H1 (cell line): ENCODE measurements at regions not wholly inside any gene's neighbourhood (a gene's known extent, or its start where the extent isn't known, plus 50 kb on each side); places are given as distances from the start of the nearest gene placed in this dataset.

Experiments used
- CTCF ChIA-PET: fragments of 300-600 bp; sonication (Branson Sonifier 250); formaldehyde crosslinking; loops from one replicate; lab custom pipeline; 2021; ENCODE audit not compliant: partially characterized antibody; lab: Charles Lee
- POLR2A ChIA-PET: fragments of 300-600 bp; sonication (Branson Sonifier 250); formaldehyde crosslinking; loops from one replicate; lab custom pipeline; 2021; ENCODE audit warnings: inconsistent platforms; ENCODE audit not compliant: partially characterized antibody; lab: Charles Lee
- DNase-seq, 2 experiments: peaks; one replicate each; pipeline versions ENCODE4 v3.0.0 to v3.0.0-alpha.2; 2010 to 2022; ENCODE audit warnings: low spot score in 2 of 2, low read depth in 1 of 2, mixed read lengths in 1 of 2
- FAIRE-seq: peaks from 2 replicates; lab custom pipeline; 2011; peaks lifted over from hg19 to GRCh38; lab: Jason Lieb, UNC
- H2AFZ ChIP-seq: 2 replicates; pipeline ENCODE4 v1.8.1; 2012; ENCODE audit warnings: low read length, inconsistent platforms
- H2AK5ac ChIP-seq: 2 replicates; pipeline ENCODE4 v1.6.1; 2013; ENCODE audit warnings: low read depth, low read length
- H2BK120ac ChIP-seq: replicated peaks from 2 replicates; pipeline ENCODE3; 2013; ENCODE audit warnings: low read depth, low read length, inconsistent platforms
- H2BK12ac ChIP-seq: 2 replicates; pipeline ENCODE4 v1.6.1; 2013; ENCODE audit warnings: low read depth, low read length
- H2BK15ac ChIP-seq: 2 replicates; pipeline ENCODE4 v1.6.1; 2013; ENCODE audit warnings: low read length
- H2BK20ac ChIP-seq: 2 replicates; pipeline ENCODE4 v1.6.1; 2013; ENCODE audit warnings: low read length
- H2BK5ac ChIP-seq: 2 replicates; pipeline ENCODE4 v1.6.1; 2013; ENCODE audit warnings: low read depth, low read length
- H3K14ac ChIP-seq: 2 replicates; pipeline ENCODE4 v1.6.1; 2013; ENCODE audit warnings: inconsistent platforms; ENCODE audit not compliant: insufficient read length
- H3K18ac ChIP-seq: 2 replicates; pipeline ENCODE4 v1.6.1; 2013; ENCODE audit warnings: low read length; ENCODE audit errors: extremely low read depth
- H3K23ac ChIP-seq: 2 replicates; pipeline ENCODE4 v1.6.1; 2013; ENCODE audit warnings: inconsistent platforms; ENCODE audit not compliant: insufficient read length
- H3K23me2 ChIP-seq: 2 replicates; pipeline ENCODE4 v1.6.1; 2013; ENCODE audit warnings: low read depth, low read length
- H3K27ac ChIP-seq: 2 replicates; pipeline ENCODE4 v1.6.1; 2011; ENCODE audit warnings: low read depth, low read length, inconsistent platforms
- H3K27me3 ChIP-seq, 4 experiments: replicated peaks in 1 of 4; 1 replicate in 1 of 4; 2 replicates in 3 of 4; pipeline versions ENCODE4 v1.6.1 to v1.8.1; 2011 to 2013; ENCODE audit warnings: low read length in 3 of 4, mild to moderate bottlenecking in 3 of 4, inconsistent platforms in 2 of 4, mixed read lengths in 2 of 4, moderate library complexity in 1 of 4; ENCODE audit not compliant: control insufficient read depth in 3 of 4, insufficient read depth in 3 of 4; ENCODE audit errors: extremely low read depth in 1 of 4
- H3K36me3 ChIP-seq, 4 experiments: 2 replicates each; pipeline versions ENCODE4 v1.6.1 to v1.8.1; 2011 to 2013; ENCODE audit warnings: mild to moderate bottlenecking in 4 of 4, low read length in 3 of 4, moderate library complexity in 2 of 4, control low read depth in 1 of 4, inconsistent platforms in 1 of 4; ENCODE audit not compliant: insufficient read depth in 4 of 4, control insufficient read depth in 2 of 4
- H3K4ac ChIP-seq: replicated peaks from 2 replicates; pipeline ENCODE3; 2013; ENCODE audit warnings: low read length, low read depth, mixed read lengths, inconsistent platforms; ENCODE audit not compliant: insufficient read length
- H3K4me1 ChIP-seq, 4 experiments: replicated peaks in 1 of 4; 1 replicate in 1 of 4; 2 replicates in 3 of 4; pipeline versions ENCODE4 v1.6.1 to v1.8.1; 2011 to 2013; ENCODE audit warnings: low read length in 3 of 4, inconsistent platforms in 2 of 4, mixed read lengths in 1 of 4; ENCODE audit not compliant: insufficient read depth in 4 of 4, control insufficient read depth in 3 of 4
- H3K4me2 ChIP-seq, 2 experiments: 2 replicates each; pipeline versions ENCODE4 v1.6.1 to v1.8.1; 2011 to 2013; ENCODE audit warnings: low read depth in 2 of 2, low read length in 2 of 2, control low read depth in 1 of 2, inconsistent platforms in 1 of 2, mild to moderate bottlenecking in 1 of 2; ENCODE audit not compliant: insufficient read depth in 1 of 2
- H3K4me3 ChIP-seq, 4 experiments: fragments of 200-600, 300-600 bp in 1 of 4; sonication (generic), shearing (Covaris generic), sonication (Bioruptor Twin) in 1 of 4; 2 replicates each; pipeline versions ENCODE4 v1.5.1 to v1.8.1; 2011 to 2016; ENCODE audit warnings: low read length in 4 of 4, low read depth in 3 of 4, control low read depth in 2 of 4, inconsistent platforms in 2 of 4, mild to moderate bottlenecking in 2 of 4, mixed read lengths in 1 of 4, moderate library complexity in 1 of 4; ENCODE audit not compliant: insufficient read depth in 2 of 4; ENCODE audit errors: extremely low read depth in 1 of 4
- H3K56ac ChIP-seq: replicated peaks from 2 replicates; pipeline ENCODE3; 2013; ENCODE audit warnings: low read depth, mild to moderate bottlenecking, mixed read lengths, low read length, inconsistent platforms; ENCODE audit not compliant: insufficient read length
- H3K79me1 ChIP-seq: 2 replicates; pipeline ENCODE4 v1.6.1; 2013; ENCODE audit warnings: low read depth, low read length, control low read depth
- H3K79me2 ChIP-seq, 2 experiments: 2 replicates each; pipeline versions ENCODE4 v1.6.1 to v1.8.1; 2012 to 2013; ENCODE audit warnings: low read length in 2 of 2, mild to moderate bottlenecking in 2 of 2, inconsistent platforms in 1 of 2; ENCODE audit not compliant: insufficient read depth in 2 of 2, control insufficient read depth in 1 of 2
- H3K9ac ChIP-seq, 4 experiments: replicated peaks in 1 of 4; 1 replicate in 1 of 4; 2 replicates in 3 of 4; pipeline versions ENCODE4 v1.6.1 to v1.8.1; 2011 to 2013; ENCODE audit warnings: low read depth in 3 of 4, low read length in 3 of 4, control low read depth in 2 of 4, mild to moderate bottlenecking in 2 of 4, moderate library complexity in 2 of 4, inconsistent platforms in 1 of 4; ENCODE audit errors: extremely low read depth in 1 of 4
- H3K9me3 ChIP-seq, 2 experiments: 2 replicates each; pipeline versions ENCODE4 v1.6.1 to v1.8.1; 2012 to 2013; ENCODE audit warnings: mild to moderate bottlenecking in 2 of 2, moderate library complexity in 2 of 2, control low read depth in 1 of 2, inconsistent platforms in 1 of 2, low read depth in 1 of 2, low read length in 1 of 2, mixed read lengths in 1 of 2; ENCODE audit not compliant: insufficient read depth in 2 of 2
- H4K20me1 ChIP-seq, 2 experiments: replicated peaks in 1 of 2; 2 replicates each; pipeline versions ENCODE3 to v1.8.1; 2011 to 2013; ENCODE audit warnings: inconsistent platforms in 2 of 2, low read length in 2 of 2, mild to moderate bottlenecking in 1 of 2; ENCODE audit not compliant: insufficient read depth in 2 of 2, control insufficient read depth in 1 of 2
- H4K5ac ChIP-seq: 2 replicates; pipeline ENCODE4 v1.6.1; 2013; ENCODE audit warnings: low read length, low read depth, mixed read lengths, inconsistent platforms; ENCODE audit not compliant: insufficient read length
- H4K8ac ChIP-seq: 2 replicates; pipeline ENCODE4 v1.8.0; 2013; ENCODE audit warnings: mild to moderate bottlenecking, moderate library complexity, low read length, inconsistent platforms; ENCODE audit not compliant: insufficient read depth; ENCODE audit errors: extremely low read depth
- H4K91ac ChIP-seq: replicated peaks from 2 replicates; pipeline ENCODE3; 2013; ENCODE audit warnings: low read length, mixed read lengths, inconsistent platforms; ENCODE audit not compliant: insufficient read length
- BACH1 ChIP-seq: IDR thresholded peaks from 2 replicates; pipeline ENCODE4 v1.6.1; 2012; ENCODE audit warnings: low read length, improper control_type of control experiment
- BRCA1 ChIP-seq: IDR thresholded peaks from 2 replicates; pipeline ENCODE4 v1.6.1; 2012; ENCODE audit warnings: low read depth, low read length, improper control_type of control experiment
- CBX8 ChIP-seq: fragments of 300-800, 300-1000 bp; sonication (generic); IDR thresholded peaks from 2 replicates; pipeline ENCODE4 v1.7.1; 2016; ENCODE audit warnings: low read depth, low read length, borderline replicate concordance
- CHD1 ChIP-seq: IDR thresholded peaks from 2 replicates; pipeline ENCODE4 v1.6.1; 2012; ENCODE audit warnings: low read depth, low read length, improper control_type of control experiment
- CHD2 ChIP-seq: IDR thresholded peaks from 2 replicates; pipeline ENCODE4 v1.6.1; 2012; ENCODE audit warnings: low read length, improper control_type of control experiment
- EP300 ChIP-seq, 2 experiments: IDR thresholded peaks; 1 replicate in 1 of 2; 2 replicates in 1 of 2; pipeline ENCODE4 v1.6.1; 2011 to 2012; ENCODE audit warnings: low read depth in 2 of 2, low read length in 2 of 2, mild to moderate bottlenecking in 2 of 2, borderline replicate concordance in 1 of 2, inconsistent platforms in 1 of 2, moderate library complexity in 1 of 2
- GABPA ChIP-seq: IDR thresholded peaks from 2 replicates; pipeline ENCODE4 v1.6.1; 2011; ENCODE audit warnings: mild to moderate bottlenecking, low read length, moderate library complexity, borderline replicate concordance; ENCODE audit not compliant: insufficient read depth
- RFX5 ChIP-seq: IDR thresholded peaks from 2 replicates; pipeline ENCODE4 v1.6.1; 2011; ENCODE audit warnings: low read depth, low read length, improper control_type of control experiment, borderline replicate concordance
- SIN3A ChIP-seq, 2 experiments: IDR thresholded peaks in 1 of 2; conservative IDR thresholded peaks in 1 of 2; 2 replicates each; pipeline ENCODE4 v1.6.1; 2011 to 2012; ENCODE audit warnings: low read length in 2 of 2, improper control_type of control experiment in 1 of 2, low read depth in 1 of 2, mild to moderate bottlenecking in 1 of 2
- SP4 ChIP-seq: IDR thresholded peaks from 2 replicates; pipeline ENCODE4 v1.6.1; 2012; ENCODE audit warnings: low read length, inconsistent platforms
- ZNF274 ChIP-seq: IDR thresholded peaks from 2 replicates; pipeline ENCODE4 v1.7.0; 2012; ENCODE audit warnings: low read length, borderline replicate concordance; ENCODE audit errors: extremely low read depth
- WGBS, 2 experiments: shearing (Covaris generic) in 1 of 2; methylation state at CpG; one replicate each; pipeline versions ENCODE4 v1.1.6 to v1.1.7; 2013 to 2015; ENCODE audit warnings: low lambda C conversion rate in 2 of 2, mixed read lengths in 2 of 2, inconsistent platforms in 1 of 2, low coverage in 1 of 2, missing lambda C conversion rate in 1 of 2; ENCODE audit not compliant: insufficient replicate concordance in 2 of 2, insufficient coverage in 1 of 2, insufficient read length in 1 of 2; ENCODE audit errors: extremely low coverage in 1 of 2, missing lambda C conversion rate in 1 of 2; 5-methylcytosine and 5-hydroxymethylcytosine counted together
- TF ChIP-seq, protein P1 (sequence below): IDR thresholded peaks from 2 replicates; pipeline ENCODE4 v1.6.1; 2012; ENCODE audit warnings: inconsistent platforms
- TF ChIP-seq, protein P2 (sequence below): IDR thresholded peaks from 2 replicates; pipeline ENCODE4 v1.6.1; 2012; ENCODE audit warnings: inconsistent platforms

DNA sequence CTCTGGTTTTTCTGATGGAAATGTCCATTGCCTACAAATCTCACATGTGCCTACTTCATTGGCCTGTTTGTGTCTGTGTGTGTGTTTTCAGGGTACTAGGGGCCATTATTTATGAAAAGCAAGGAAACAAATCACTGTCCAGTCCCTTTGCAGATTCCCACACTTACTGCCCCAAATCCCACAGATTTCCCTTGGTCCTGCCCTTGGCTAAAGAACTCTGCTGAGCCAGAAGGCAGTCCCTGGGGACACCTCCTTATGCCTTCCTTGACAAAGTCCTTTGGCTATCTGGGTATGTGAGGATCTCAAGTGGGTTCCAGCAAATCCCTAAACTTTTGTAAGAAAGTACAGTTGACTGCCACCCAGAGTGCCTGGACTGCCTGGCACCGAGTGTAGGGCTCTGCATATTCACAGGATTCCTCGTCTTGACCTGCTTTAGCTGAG is 388.1 kb downstream of the BCAT1 start:
- no peak for TF ChIP-seq BACH1
- TF ChIP-seq CBX8 = no peak
- TF ChIP-seq CHD2 = no peak
- TF ChIP-seq ZNF274 = no peak
- TF ChIP-seq, protein P1, sequence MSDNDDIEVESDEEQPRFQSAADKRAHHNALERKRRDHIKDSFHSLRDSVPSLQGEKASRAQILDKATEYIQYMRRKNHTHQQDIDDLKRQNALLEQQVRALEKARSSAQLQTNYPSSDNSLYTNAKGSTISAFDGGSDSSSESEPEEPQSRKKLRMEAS = no peak
- no peak for TF ChIP-seq EP300 (IDR thresholded peaks at IDR 0.05; ENCODE audit: borderline replicate concordance in 1 of 2, low read depth in 2 of 2, low read length in 2 of 2)
- TF ChIP-seq SP4 = no peak
- TF ChIP-seq, protein P2, sequence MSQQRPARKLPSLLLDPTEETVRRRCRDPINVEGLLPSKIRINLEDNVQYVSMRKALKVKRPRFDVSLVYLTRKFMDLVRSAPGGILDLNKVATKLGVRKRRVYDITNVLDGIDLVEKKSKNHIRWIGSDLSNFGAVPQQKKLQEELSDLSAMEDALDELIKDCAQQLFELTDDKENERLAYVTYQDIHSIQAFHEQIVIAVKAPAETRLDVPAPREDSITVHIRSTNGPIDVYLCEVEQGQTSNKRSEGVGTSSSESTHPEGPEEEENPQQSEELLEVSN = no peak
- TF ChIP-seq BRCA1 = no peak
- TF ChIP-seq CHD1 = no peak
- TF ChIP-seq GABPA = no peak
- TF ChIP-seq RFX5 = no peak
- TF ChIP-seq SIN3A (conservative IDR thresholded peaks at IDR 0.05 in 1 of 2, IDR thresholded peaks at IDR 0.05 in 1 of 2; ENCODE audit: low read depth in 1 of 2, low read length in 2 of 2) = no peak
- TF ChIP-seq, all 59 proteins: peak for 0
- 11% methylated on average over 2 of the region's 2 CpGs; no CpG with 5 or more reads in 1 of the 2 experiments for WGBS, 2 experiments
- peaks cover 3 to 22% (median 11%) of the 10 kb centered on the region in 4 experiments; a peak in 6 of 7 replicates for H3K4me1 ChIP-seq
- no peaks in the 10 kb centered on the region for H3K9me3 ChIP-seq
- H3K9ac ChIP-seq = no peak overlapping the region; a peak in 1 of 7 replicates
- CTCF ChIA-PET = interaction anchor here (0.6 kb wide), 1 partner anchor 1137 kb away, joined by 3 read pairs; no protein-coding TSS in a partner anchor
- no peak overlapping the region for H2BK120ac ChIP-seq
- H3K79me2 ChIP-seq = no peaks in the 10 kb centered on the region
- no peak overlapping the region for H2BK5ac ChIP-seq
- H2BK12ac ChIP-seq = no peak overlapping the region
- H3K36me3 ChIP-seq = no peaks in the 10 kb centered on the region
- H3K4me3 ChIP-seq = peak overlapping the region; percentile 63 to 90 (median 88); a peak in 7 of 8 replicates
- no peak overlapping the region for H4K8ac ChIP-seq
- H2AFZ ChIP-seq = no peak overlapping the region; the same call in 1 of the 2 replicates
- peaks cover 14% of the 10 kb centered on the region; the same call in 1 of the 2 replicates for H3K23me2 ChIP-seq
- no peak overlapping the region for H4K91ac ChIP-seq
- H3K14ac ChIP-seq = no peak overlapping the region
- no peaks in the 10 kb centered on the region for H4K20me1 ChIP-seq
- H2BK20ac ChIP-seq = no peak overlapping the region
- POLR2A ChIA-PET = no interaction called here
- no peaks in the 10 kb centered on the region for H3K79me1 ChIP-seq
- peaks cover 0 to 20% (median 11%) of the 10 kb centered on the region in 4 experiments; a peak in 4 of 7 replicates for H3K27me3 ChIP-seq
- no peak overlapping the region for H4K5ac ChIP-seq
- FAIRE-seq (no peak), DNase-seq (no peak)
- H2BK15ac ChIP-seq = no peak overlapping the region
- 0 out of 2 replicates have a peak overlapping the region, but pooled peaks have one; percentile 54 for H3K18ac ChIP-seq
- H3K4me2 ChIP-seq = peak overlapping the region; percentile 81 to 98
- no peak overlapping the region for H3K4ac ChIP-seq
- H3K23ac ChIP-seq = no peak overlapping the region
- no peak overlapping the region for H2AK5ac ChIP-seq
- H3K27ac ChIP-seq = no peak overlapping the region
- no peak overlapping the region for H3K56ac ChIP-seq
